BLaER1 treated with 17β-estradiol and CSF1 and Interleukin-3, amounts not matched to agents 10 nM and 100 nM (cell line): ENCODE measurements at regions not wholly inside any gene's neighbourhood (a gene's known extent, or its start where the extent isn't known, plus 50 kb on each side); places are given as distances from the start of the nearest gene placed in this dataset.

Experiments used
- H3K27ac ChIP-seq, 11 experiments: shearing (Covaris generic); formaldehyde crosslinking; 2 replicates each; pipeline ENCODE4 v1.8.1; 2022
- H3K27me3 ChIP-seq, 11 experiments: shearing (Covaris generic); formaldehyde crosslinking; 2 replicates each; pipeline ENCODE4 v1.8.1; 2022
- H3K36me3 ChIP-seq, 11 experiments: shearing (Covaris generic); formaldehyde crosslinking; 2 replicates each; pipeline ENCODE4 v1.8.1; 2022
- H3K4me1 ChIP-seq, 10 experiments: shearing (Covaris generic); formaldehyde crosslinking; 2 replicates each; pipeline ENCODE4 v1.8.1; 2022
- H3K4me2 ChIP-seq, 11 experiments: shearing (Covaris generic); formaldehyde crosslinking; 2 replicates each; pipeline ENCODE4 v1.8.1; 2022
- H3K4me3 ChIP-seq, 10 experiments: shearing (Covaris generic); formaldehyde crosslinking; 2 replicates each; pipeline ENCODE4 v1.8.1; 2022
- H3K9ac ChIP-seq, 11 experiments: shearing (Covaris generic); formaldehyde crosslinking; 2 replicates each; pipeline ENCODE4 v1.8.1; 2022
- H3K9me3 ChIP-seq, 11 experiments: shearing (Covaris generic); formaldehyde crosslinking; replicated peaks in 1 of 11; 2 replicates each; pipeline ENCODE4 v1.8.1; 2022
- H4K20me1 ChIP-seq, 11 experiments: shearing (Covaris generic); formaldehyde crosslinking; 2 replicates each; pipeline ENCODE4 v1.8.1; 2022
- Cebpa-rat ChIP-seq, 11 experiments: shearing (Covaris generic); IDR thresholded peaks; 2 replicates each; pipeline ENCODE4 v1.8.1; 2022

DNA sequence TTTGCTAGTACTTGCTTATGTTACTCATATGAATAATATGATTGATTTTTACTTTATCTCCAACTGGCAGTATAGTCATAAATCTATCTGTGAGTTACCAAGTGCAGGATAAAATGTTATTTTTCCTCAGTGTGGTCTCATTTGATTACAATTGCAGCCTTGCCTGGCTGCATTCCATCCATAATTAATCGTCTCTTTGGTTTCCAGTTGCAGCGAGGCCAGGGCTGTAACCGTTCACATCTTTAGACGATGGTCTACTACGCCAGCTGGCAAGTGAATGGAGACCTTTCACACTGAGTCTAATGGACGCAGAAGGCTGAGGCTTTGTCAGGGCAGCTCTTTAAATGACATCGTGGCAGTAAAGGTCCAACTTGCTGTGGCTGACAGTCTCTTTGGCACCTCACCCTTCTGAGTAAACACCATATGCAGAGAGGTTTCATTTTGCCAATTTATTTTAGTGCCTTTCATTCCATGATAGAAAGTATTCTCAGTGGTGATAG lies 84.0 kb downstream of the ARL4A start:
- H3K27me3 ChIP-seq, result no peaks in the 10 kb centered on the region
- no peak overlapping the region for H3K27ac ChIP-seq
- H4K20me1 ChIP-seq, result no peaks in the 10 kb centered on the region
- no peaks in the 10 kb centered on the region for H3K4me1 ChIP-seq
- H3K4me2 ChIP-seq, result no peak overlapping the region
- H3K36me3 ChIP-seq, result no peaks in the 10 kb centered on the region
- no peak for TF ChIP-seq Cebpa-rat (IDR thresholded peaks at IDR 0.05)
- no peak overlapping the region for H3K4me3 ChIP-seq
- H3K9me3 ChIP-seq, result peaks cover 0 to 6% (median 0%) of the 10 kb centered on the region in 11 experiments; a peak in 1 of 22 replicates
- H3K9ac ChIP-seq, result no peak overlapping the region

DNA sequence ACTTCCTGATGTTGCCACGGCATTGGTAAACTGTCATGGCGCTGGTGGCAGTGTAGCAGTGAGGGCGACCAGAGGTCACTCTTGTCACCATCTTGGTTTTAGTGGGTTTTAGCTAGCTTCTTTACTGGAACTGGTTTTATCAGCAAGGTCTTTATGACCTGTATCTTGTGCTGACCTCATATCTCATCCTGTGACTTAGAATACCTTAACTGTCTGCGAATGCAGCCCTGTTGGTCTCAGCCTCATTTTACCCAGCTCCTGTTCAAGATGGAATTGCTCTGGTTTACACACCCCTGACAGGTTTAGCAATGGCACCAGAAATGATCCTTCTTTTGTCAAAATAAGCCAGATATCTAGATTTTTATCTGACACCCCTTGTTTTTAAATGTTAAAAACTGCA lies 85.3 kb downstream of the ARL4A start:
- H3K27me3 ChIP-seq, result no peaks in the 10 kb centered on the region
- H3K4me1 ChIP-seq, result no peaks in the 10 kb centered on the region
- H3K4me3 ChIP-seq, result no peak overlapping the region
- TF ChIP-seq Cebpa-rat (IDR thresholded peaks at IDR 0.05), result no peak
- H3K4me2 ChIP-seq, result no peak overlapping the region
- H4K20me1 ChIP-seq, result no peaks in the 10 kb centered on the region
- H3K9ac ChIP-seq, result no peak overlapping the region
- no peak overlapping the region for H3K27ac ChIP-seq
- no peaks in the 10 kb centered on the region for H3K36me3 ChIP-seq
- peaks cover 0 to 6% (median 0%) of the 10 kb centered on the region in 11 experiments; a peak in 1 of 22 replicates for H3K9me3 ChIP-seq

GRCh38 chr7:12777257-12777656 lies 89.8 kb downstream of the ARL4A start:
- peaks cover 0 to 6% (median 0%) of the 10 kb centered on the region in 11 experiments; a peak in 1 of 22 replicates for H3K9me3 ChIP-seq
- H3K4me3 ChIP-seq, result no peak overlapping the region
- no peak overlapping the region for H3K4me2 ChIP-seq
- no peaks in the 10 kb centered on the region for H3K27me3 ChIP-seq
- H3K36me3 ChIP-seq, result no peaks in the 10 kb centered on the region
- no peaks in the 10 kb centered on the region for H3K4me1 ChIP-seq
- no peak overlapping the region for H3K9ac ChIP-seq
- no peak for TF ChIP-seq Cebpa-rat (IDR thresholded peaks at IDR 0.05)
- H3K27ac ChIP-seq, result no peak overlapping the region
- no peaks in the 10 kb centered on the region for H4K20me1 ChIP-seq

GRCh38 chr7:12779947-12780346 lies 92.5 kb downstream of the ARL4A start:
- no peaks in the 10 kb centered on the region for H3K27me3 ChIP-seq
- TF ChIP-seq Cebpa-rat (IDR thresholded peaks at IDR 0.05), result no peak
- H3K4me1 ChIP-seq, result peaks cover 0 to 6% (median 0%) of the 10 kb centered on the region in 10 experiments; a peak in 2 of 20 replicates
- no peaks in the 10 kb centered on the region for H3K9me3 ChIP-seq
- no peaks in the 10 kb centered on the region for H3K36me3 ChIP-seq
- H3K9ac ChIP-seq, result no peak overlapping the region
- no peak overlapping the region for H3K4me3 ChIP-seq
- no peaks in the 10 kb centered on the region for H4K20me1 ChIP-seq
- H3K27ac ChIP-seq, result no peak overlapping the region
- H3K4me2 ChIP-seq, result no peak overlapping the region

DNA sequence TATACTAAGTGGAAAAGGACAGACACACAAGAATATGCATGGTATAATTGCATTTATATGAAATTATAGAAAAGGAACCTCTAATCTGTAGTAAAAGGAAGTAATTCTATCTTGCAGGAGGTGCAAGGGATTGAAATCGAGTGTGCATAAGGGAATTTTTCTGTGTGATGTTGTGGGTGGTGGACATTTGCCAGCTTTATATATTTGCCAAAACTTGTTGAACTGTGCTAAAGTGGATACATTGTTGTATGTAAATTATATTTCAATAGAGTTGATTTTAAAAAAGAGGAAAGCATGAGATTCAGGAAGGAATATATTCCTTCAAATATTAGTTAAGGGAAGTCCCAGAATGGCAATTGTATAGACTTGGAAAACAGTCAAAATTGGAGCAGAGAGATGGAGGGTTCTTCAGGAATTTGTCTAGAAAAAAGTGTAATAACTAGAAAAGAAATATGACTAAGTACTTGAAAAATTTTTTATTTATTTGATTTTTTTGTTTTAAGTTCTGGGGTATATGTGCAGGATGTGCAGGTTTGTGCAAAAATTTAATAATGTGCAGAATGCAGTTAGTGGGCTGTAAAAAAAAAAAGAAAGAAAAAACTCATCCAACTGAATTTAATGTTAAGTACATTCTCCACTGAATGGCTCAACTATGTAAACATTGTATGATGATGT lies 96.1 kb downstream of the ARL4A start:
- no peak for TF ChIP-seq Cebpa-rat (IDR thresholded peaks at IDR 0.05)
- H3K27ac ChIP-seq, result no peak overlapping the region
- peaks cover 0 to 6% (median 0%) of the 10 kb centered on the region in 10 experiments; a peak in 2 of 20 replicates for H3K4me1 ChIP-seq
- no peaks in the 10 kb centered on the region for H4K20me1 ChIP-seq
- no peak overlapping the region for H3K4me2 ChIP-seq
- H3K9me3 ChIP-seq, result no peaks in the 10 kb centered on the region
- H3K4me3 ChIP-seq, result no peak overlapping the region
- no peaks in the 10 kb centered on the region for H3K36me3 ChIP-seq
- no peak overlapping the region for H3K9ac ChIP-seq
- H3K27me3 ChIP-seq, result no peaks in the 10 kb centered on the region

DNA sequence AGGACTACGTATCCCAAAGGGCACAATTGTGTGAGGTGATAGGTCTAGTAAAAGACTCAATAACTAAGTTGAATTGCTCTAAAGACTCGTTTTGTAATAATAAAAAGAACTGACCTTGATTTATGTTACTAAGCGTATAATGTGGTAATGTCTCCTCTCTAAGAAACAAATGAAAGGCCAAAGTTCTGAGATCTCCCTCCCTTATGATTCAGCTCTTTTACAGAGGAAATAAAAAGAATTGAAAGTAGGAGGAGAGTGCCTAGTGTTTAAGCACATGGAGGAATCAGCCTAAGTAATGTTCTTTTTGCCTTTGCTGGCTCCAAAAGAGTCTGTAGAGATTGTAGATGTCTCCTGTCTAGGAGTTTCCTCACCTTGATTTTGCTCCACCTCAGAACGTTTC lies 98.0 kb downstream of the ARL4A start:
- Histone ChIP-seq H3K9me3 (no peaks in the 10 kb centered on the region), H3K9ac (no peak overlapping the region)

GRCh38 chr7:12786494-12786893 lies 99.1 kb downstream of the ARL4A start:
- no peak overlapping the region for H3K27ac ChIP-seq
- peaks cover 0 to 6% (median 0%) of the 10 kb centered on the region in 10 experiments; a peak in 2 of 20 replicates for H3K4me1 ChIP-seq
- H3K4me2 ChIP-seq, result no peak overlapping the region
- H3K36me3 ChIP-seq, result no peaks in the 10 kb centered on the region
- H4K20me1 ChIP-seq, result no peaks in the 10 kb centered on the region
- no peak overlapping the region for H3K4me3 ChIP-seq
- H3K9me3 ChIP-seq, result no peaks in the 10 kb centered on the region
- no peak overlapping the region for H3K9ac ChIP-seq
- no peaks in the 10 kb centered on the region for H3K27me3 ChIP-seq
- TF ChIP-seq Cebpa-rat (IDR thresholded peaks at IDR 0.05), result no peak

More for the DNA sequence above, 98.0 kb downstream of the ARL4A start:
- Histone ChIP-seq H4K20me1 (no peaks in the 10 kb centered on the region), H3K36me3 (no peaks in the 10 kb centered on the region), H3K4me2 (no peak overlapping the region), H3K27me3 (no peaks in the 10 kb centered on the region), H3K27ac (no peak overlapping the region), H3K4me3 (no peak overlapping the region), H3K4me1 (peaks cover 0 to 6% (median 0%) of the 10 kb centered on the region in 10 experiments; a peak in 2 of 20 replicates)
- no peak for TF ChIP-seq Cebpa-rat (IDR thresholded peaks at IDR 0.05)

DNA sequence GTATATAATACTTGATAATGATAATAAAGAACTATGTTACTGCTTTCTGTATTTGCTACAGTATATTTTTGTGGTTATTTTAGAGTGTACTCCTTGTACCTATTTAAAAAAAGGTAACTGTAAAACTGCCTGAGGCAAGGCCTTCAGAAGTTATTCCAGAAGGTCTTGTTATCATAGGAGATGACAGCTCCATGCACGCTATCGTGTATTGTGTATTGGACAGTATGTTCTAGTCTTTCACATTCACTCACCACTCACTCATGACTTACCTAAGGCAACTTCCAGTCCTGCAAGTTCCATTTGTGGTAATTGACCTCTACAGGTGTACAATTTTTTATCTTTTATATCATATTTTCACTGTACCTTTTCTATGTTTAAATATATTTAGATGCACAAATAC lies 100.7 kb downstream of the ARL4A start:
- H3K36me3 ChIP-seq, result no peaks in the 10 kb centered on the region
- H3K4me3 ChIP-seq, result no peak overlapping the region
- H4K20me1 ChIP-seq, result no peaks in the 10 kb centered on the region
- peaks cover 0 to 6% (median 0%) of the 10 kb centered on the region in 10 experiments; a peak in 2 of 20 replicates for H3K4me1 ChIP-seq
- no peak overlapping the region for H3K4me2 ChIP-seq
- no peak overlapping the region for H3K9ac ChIP-seq
- H3K9me3 ChIP-seq, result peaks cover 0 to 4% (median 0%) of the 10 kb centered on the region in 11 experiments; a peak in 1 of 22 replicates
- no peaks in the 10 kb centered on the region for H3K27me3 ChIP-seq
- no peak overlapping the region for H3K27ac ChIP-seq
- no peak for TF ChIP-seq Cebpa-rat (IDR thresholded peaks at IDR 0.05)

DNA sequence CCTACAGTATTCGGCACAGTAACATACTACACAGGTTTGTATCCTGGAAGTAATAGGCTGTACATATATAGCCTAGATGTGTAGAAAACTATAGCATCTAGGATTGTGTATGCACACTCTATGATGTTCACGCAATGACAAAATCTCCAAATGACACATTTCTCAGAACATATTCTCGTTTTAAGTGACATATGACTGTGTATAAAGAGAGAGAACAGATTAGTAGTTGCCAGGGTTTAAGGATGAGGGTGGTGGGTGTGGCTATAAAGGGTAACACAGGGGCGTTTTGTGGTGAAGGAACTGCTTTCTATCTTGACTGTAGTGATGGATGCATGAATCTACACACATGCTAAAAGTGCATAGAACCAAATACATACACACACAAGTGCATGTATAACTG lies 101.2 kb downstream of the ARL4A start:
- Histone ChIP-seq H3K4me2 (no peak overlapping the region), H3K27ac (no peak overlapping the region), H4K20me1 (no peaks in the 10 kb centered on the region), H3K9ac (no peak overlapping the region), H3K27me3 (no peaks in the 10 kb centered on the region), H3K4me3 (no peak overlapping the region), H3K9me3 (peaks cover 0 to 8% (median 0%) of the 10 kb centered on the region in 11 experiments; a peak in 6 of 22 replicates), H3K4me1 (peaks cover 0 to 3% (median 0%) of the 10 kb centered on the region in 10 experiments; a peak in 2 of 20 replicates), H3K36me3 (no peaks in the 10 kb centered on the region)
- TF ChIP-seq Cebpa-rat (IDR thresholded peaks at IDR 0.05), result no peak
